AG08396 (cell line): ENCODE measurements at regions not wholly inside any gene's neighbourhood (a gene's known extent, or its start where the extent isn't known, plus 50 kb on each side); places are given as distances from the start of the nearest gene placed in this dataset.
"Not testable (repeated sequence)": the region's sequence is repeated elsewhere in the genome, so short reads cannot be mapped to it uniquely, and the experiment has no call there.

Experiments used
- DNase-seq: peaks from one replicate; pipeline ENCODE4 v3.0.0; 2012; ENCODE audit warnings: low spot score, mixed read lengths

- not testable (repeated sequence) for DNase-seq
These were observed 481.9 kb upstream of the TLE4 start for GRCh38 chr9:79089851-79090250.

GRCh38 chr9:79103257-79103656, 468.5 kb upstream of the TLE4 start:
- DNase-seq: not testable (repeated sequence)

DNA sequence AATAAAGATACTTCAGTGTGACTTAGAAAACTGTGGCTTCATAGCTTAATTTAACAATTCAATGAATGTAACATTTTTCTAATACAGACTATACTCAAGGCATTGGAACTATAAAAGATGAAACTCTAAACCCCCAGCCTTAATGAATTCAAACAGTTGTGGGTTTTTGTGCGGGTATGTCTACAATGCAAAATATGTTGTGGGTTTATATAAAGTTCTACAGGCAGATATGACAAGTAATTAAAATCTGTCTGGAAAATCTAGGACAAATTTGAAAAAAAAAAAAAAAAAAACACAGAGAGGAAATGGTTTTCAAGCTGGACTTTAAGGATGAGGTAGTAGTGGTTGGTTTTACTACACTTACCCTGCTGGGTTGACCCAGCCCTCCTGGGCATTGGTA, 467.5 kb upstream of the TLE4 start:
- DNase-seq: no peak

GRCh38 chr9:79104951-79105350, 466.8 kb upstream of the TLE4 start:
- no peak for DNase-seq

DNA sequence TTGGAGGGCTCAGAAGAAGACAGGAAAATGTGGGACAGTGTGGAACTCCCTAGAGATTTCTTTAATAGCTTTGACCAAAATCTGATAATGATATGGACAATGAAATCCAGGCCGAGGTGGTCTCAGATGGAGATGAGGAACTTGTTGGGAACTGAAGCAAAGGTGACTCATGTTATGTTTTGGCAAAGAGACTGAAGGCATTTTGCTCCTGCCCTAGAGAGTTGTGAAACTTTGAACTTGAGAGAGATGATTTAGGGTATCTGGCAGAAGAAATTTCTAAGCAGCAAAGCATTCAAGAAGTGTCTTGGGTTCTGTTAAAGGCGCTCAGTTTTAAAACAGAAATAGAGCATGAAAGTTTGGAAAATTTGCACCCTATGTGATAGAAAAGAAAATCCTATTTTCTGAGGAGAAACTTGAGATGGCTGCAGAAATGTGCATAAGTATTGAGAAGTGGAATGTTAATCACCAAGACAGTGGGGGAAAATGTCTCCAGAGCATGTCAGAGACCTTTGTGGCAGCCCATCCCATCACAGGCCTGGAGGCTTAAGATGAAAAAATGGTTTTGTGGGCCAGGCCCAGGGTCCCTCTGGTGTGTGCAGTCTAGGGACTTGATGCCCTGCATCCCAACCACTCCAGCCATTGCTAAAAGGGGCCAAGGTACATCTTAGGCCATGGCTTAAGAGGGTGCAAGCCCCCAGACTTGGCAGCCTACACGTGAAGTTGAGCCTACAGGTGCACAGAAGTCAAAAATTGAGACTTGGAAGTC, 463.7 kb upstream of the TLE4 start:
- no peak for DNase-seq

DNA sequence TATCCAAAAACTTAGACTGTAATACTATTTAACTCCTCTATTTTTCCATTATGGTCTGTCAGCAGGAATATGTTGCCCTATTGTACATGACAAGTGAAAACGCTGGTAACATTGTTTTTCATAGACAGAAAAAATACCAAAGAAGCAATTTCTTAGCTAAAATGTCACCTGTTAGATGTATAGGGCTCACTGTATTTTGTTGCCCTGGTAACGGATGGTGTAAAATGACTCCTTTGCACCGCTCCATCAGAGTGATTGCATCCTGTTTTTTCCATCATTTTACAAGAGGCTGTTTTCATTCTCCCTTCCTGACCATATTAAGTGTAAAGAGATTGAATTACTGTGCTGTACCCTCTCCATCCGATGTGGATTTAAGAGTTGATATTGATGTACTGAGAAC, 460.1 kb upstream of the TLE4 start:
- DNase-seq: no peak

DNA sequence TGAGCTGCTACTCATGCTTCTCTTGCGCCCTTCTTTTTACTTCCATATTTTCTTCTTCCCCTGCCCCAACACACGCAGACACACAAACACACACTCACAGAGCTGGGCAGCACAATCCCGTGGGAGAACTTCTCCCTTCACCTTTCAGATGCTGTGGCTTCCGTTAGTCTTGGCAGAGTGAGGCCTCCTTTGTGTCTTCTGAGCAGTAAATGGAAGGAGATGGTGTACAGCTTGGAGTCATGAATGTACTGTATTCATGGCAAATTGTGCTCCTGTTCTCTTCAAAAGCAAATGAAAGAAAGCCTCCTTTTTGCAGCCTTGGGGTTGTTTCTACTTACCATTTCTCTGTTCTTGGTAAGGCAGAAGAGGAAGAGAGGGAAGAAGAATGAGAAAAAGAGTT, 456.6 kb upstream of the TLE4 start:
- DNase-seq: no peak

GRCh38 chr9:79116041-79116440, 455.7 kb upstream of the TLE4 start:
- no peak for DNase-seq

DNA sequence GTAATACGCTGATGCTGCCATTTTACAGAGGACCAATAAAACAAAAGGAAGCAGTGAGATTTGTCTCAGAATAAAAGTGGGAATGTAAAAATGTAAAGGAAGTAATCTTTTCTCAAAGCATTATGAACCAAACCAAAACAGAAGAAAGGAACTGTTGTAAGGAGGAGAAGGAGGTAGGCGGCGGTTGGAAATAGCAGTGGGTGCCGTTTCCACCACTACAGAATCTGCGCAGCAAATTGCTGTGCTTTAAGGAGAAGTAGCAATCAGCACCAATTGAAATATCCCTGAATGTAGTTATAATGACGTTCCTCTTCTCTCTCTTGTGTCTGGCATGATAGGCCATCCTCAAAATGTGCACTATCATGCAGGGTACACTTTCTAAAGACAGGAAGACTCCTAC, 455.1 kb upstream of the TLE4 start:
- DNase-seq: no peak

GRCh38 chr9:79120533-79120932, 451.2 kb upstream of the TLE4 start:
- DNase-seq: no peak

DNA sequence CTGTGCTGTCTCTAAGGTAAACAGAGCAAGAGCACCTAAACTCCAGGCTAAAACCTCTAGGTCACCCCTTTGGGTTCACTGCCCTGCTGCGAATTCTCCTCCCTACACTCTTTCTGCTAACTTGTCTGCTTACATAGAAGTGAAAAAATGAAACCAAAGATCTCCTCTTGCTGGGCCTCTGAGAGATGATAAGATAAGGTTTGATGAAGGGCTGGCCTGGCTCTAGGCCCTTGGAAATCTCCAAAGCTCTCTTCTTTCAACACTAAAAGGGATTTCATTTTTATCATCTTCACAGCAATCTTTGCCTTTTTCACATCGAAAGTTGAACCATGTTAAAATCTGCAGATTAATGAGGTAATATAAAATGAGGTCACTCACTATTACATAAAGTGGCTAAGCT, 450.8 kb upstream of the TLE4 start:
- DNase-seq: no peak

GRCh38 chr9:79123415-79123814, 448.4 kb upstream of the TLE4 start:
- DNase-seq: no peak

- DNase-seq: no peak
These were observed 444.1 kb upstream of the TLE4 start for GRCh38 chr9:79127661-79128060.

DNA sequence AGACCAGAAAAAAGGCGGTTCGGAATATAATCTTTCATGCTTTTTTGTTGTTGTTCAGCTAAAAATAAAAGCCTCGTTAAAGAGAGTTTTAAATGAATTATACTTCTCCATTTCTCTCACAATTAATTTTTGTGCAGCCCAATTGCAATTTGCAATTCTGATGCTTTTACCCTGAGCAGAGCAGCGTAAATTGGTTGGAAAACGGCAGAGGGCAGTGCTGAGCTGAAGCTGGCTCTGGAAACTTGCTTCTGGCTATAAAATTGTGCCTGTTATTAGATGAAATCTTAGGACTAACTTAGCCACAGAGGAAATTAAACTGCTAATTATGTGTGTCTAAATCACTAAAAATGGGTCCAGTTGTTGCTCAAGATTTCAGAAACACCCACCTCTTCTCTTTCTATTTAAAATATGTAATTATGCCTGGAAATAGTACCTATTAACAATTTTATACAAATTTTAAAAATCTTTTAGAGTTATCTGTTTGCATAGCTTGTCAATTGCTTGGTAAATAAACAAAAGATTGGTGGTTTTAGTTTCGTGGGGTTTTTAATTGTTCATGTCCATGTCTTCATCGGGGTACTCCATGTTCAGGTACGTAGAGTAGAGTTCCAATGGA, 441.8 kb upstream of the TLE4 start:
- DNase-seq: peak; percentile 56

DNA sequence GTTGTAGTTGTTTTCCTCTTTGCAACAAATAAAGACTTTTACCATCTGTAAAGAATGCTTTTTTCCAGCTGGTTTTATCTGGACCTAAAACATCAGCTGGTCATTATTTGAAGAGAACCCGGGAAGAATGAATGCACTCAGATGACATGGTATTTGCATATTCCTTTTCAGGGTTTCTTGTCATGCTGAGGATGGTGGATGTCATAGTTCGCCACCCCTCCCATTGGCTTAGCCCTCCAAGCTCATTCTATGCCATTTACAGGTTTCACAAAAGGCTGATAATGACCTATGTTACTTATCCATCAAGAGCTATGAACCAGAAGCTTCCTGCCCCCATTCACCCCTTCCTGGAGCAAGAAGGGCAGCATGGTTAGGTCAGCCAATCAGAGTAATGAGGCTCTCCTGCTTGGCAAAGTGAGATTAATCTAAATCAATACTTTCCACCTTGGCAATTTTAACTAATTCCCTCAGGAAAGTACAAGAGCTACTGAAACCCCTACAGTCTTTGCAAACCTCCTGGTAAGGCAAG, 440.5 kb upstream of the TLE4 start:
- no peak for DNase-seq

DNA sequence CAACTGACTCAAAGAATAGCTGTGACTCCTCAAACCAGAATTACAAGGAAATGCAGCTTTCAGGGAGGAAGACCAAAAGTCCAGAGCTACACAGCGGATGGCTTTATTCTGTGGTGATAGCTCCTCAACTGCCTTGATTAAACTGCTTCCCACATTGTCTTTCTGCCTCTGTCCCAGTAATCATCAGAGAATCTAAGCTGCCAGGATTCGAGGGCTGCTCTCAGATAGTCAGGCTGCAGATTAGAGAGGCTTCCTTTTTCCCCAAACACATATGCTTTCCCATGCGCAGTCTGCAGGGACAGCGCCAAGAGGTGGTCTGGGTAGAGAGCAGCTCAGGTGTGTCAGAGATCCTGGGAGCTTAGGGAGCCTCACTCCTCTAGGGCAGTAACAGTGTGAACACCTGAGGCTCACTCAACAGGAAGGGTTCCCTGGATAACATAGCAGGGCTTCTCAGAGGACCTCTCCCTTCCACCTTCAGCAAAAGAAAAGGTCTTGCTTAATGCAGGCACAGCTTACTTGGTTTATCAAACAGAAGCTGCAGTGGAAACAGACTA, 439.9 kb upstream of the TLE4 start:
- DNase-seq: no peak

DNA sequence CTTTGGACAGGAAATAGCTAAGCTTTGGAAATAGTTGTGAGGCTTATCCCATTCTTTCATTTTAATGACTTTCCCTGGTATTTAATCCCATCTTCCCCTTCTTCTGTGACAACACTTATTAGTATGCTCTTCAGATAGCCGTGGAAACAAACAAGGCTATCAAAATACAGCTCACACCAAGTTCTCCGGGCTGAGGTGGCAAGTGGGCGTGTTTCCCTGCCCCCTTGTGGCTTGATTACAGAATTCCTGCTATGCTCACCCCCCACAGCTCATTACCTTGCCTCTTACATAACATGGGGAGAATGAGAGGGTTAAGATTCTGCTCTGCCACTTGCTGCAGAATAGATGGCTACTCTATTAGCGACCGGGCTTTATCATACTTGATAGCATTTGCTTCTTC, 437.1 kb upstream of the TLE4 start:
- no peak for DNase-seq

- DNase-seq: no peak
These were observed 435.9 kb upstream of the TLE4 start for GRCh38 chr9:79135681-79136415.

DNA sequence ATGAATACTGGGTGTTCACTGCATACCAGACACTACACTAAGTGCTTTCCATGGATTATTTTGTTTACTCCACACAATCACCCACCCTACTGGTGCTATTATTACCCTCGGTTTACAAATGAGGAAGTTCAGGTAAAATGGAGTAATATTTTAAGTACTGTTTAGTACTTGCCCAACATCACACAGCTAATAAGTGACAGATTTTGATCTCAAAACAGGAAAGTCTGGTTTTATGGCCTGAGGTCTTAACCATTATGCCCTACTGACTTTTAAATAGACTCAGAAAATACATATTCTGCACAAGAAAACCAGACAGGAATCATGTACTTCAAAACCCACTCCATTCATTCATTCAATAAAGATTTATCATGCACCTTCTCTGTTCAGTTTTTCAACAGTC, 431.0 kb upstream of the TLE4 start:
- no peak for DNase-seq

- DNase-seq: no peak
These were observed 428.6 kb upstream of the TLE4 start for GRCh38 chr9:79143211-79143610.

- no peak for DNase-seq
These were observed 426.3 kb upstream of the TLE4 start for GRCh38 chr9:79145442-79145841.

DNA sequence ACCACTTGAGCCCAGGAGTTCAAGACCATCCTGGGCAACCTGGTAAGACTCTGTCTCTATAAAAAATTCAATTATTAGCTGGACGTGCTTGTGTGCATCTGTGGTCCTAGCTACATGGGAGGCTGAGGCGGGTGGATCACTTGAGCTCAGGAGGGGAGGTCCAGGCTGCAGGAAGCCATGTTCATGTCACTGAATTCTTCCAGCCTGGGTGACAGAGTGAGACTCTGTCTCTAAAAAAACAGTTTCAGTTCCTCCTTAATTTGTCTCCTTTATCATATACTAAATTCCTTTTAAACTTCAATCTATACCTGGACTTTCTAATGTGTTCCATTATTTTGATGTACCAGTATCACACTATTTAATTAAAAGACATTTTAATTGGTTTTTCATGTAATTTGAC, 422.2 kb upstream of the TLE4 start:
- DNase-seq: no peak

GRCh38 chr9:79151791-79152190, 420.0 kb upstream of the TLE4 start:
- no peak for DNase-seq
